HuH-7.5 (cell line): ENCODE measurements at regions not wholly inside any gene's neighbourhood (a gene's known extent, or its start where the extent isn't known, plus 50 kb on each side); places are given as distances from the start of the nearest gene placed in this dataset.

Experiments
- DNase-seq: peaks from one replicate; pipeline ENCODE4 v3.0.0; 2011; ENCODE audit warnings: low spot score

- no peak for DNase-seq
Measured at GRCh38 chr1:58136387-58136786, 410.1 kb downstream of the OMA1 start.

GRCh38 chr1:58135821-58136321 is 410.7 kb downstream of the OMA1 start:
- DNase-seq: no peak

GRCh38 chr1:58133562-58133961 is 413.0 kb downstream of the OMA1 start:
- no peak for DNase-seq

GRCh38 chr1:58123051-58123450 is 423.5 kb downstream of the OMA1 start:
- DNase-seq: no peak

GRCh38 chr1:58119971-58120370 is 426.6 kb downstream of the OMA1 start:
- no peak for DNase-seq

GRCh38 chr1:58116284-58116683 is 430.2 kb downstream of the OMA1 start:
- DNase-seq: no peak

GRCh38 chr1:58109646-58110200 is 436.8 kb downstream of the OMA1 start:
- no peak for DNase-seq

GRCh38 chr1:58108783-58109182 is 437.7 kb downstream of the OMA1 start:
- no peak for DNase-seq

- no peak for DNase-seq
Measured at GRCh38 chr1:58107943-58108342, 438.6 kb downstream of the OMA1 start.

GRCh38 chr1:58104960-58105359 is 441.6 kb downstream of the OMA1 start:
- no peak for DNase-seq

- no peak for DNase-seq
Measured at GRCh38 chr1:58096714-58097113, 449.8 kb downstream of the OMA1 start.

GRCh38 chr1:58095183-58095582 is 451.3 kb downstream of the OMA1 start:
- no peak for DNase-seq

GRCh38 chr1:58094221-58094620 is 452.3 kb downstream of the OMA1 start:
- no peak for DNase-seq

GRCh38 chr1:58090640-58091039 is 455.9 kb downstream of the OMA1 start:
- DNase-seq: no peak

GRCh38 chr1:58089898-58090534 is 456.5 kb downstream of the OMA1 start:
- no peak for DNase-seq

- no peak for DNase-seq
Measured at GRCh38 chr1:58084266-58084665, 462.3 kb downstream of the OMA1 start.

- no peak for DNase-seq
Measured at GRCh38 chr1:58082596-58082995, 463.9 kb downstream of the OMA1 start.

- DNase-seq: no peak
Measured at GRCh38 chr1:58076258-58076657, 470.3 kb downstream of the OMA1 start.

GRCh38 chr1:58075188-58075578 is 471.3 kb downstream of the OMA1 start:
- no peak for DNase-seq

GRCh38 chr1:58072450-58072849 is 474.1 kb downstream of the OMA1 start:
- DNase-seq: no peak

- DNase-seq: no peak
Measured at GRCh38 chr1:58067082-58067481, 479.4 kb downstream of the OMA1 start.

GRCh38 chr1:58065520-58065919 is 481.0 kb downstream of the OMA1 start:
- DNase-seq: no peak

GRCh38 chr1:58064166-58064565 is 482.4 kb downstream of the OMA1 start:
- no peak for DNase-seq

GRCh38 chr1:58063095-58063494 is 483.4 kb downstream of the OMA1 start:
- DNase-seq: no peak
